GM21423 (cell line): ENCODE measurements at regions not wholly inside any gene's neighbourhood (a gene's known extent, or its start where the extent isn't known, plus 50 kb on each side); places are given as distances from the start of the nearest gene placed in this dataset.

Source experiments
- ATAC-seq: cut with Tn5 transposase; IDR thresholded peaks from one replicate; pipeline ENCODE4 v1.9.1; 2021; ENCODE audit warnings: mild to moderate bottlenecking, moderate library complexity; ENCODE audit not compliant: unreplicated experiment

GRCh38 chr16:13545271-13545670, 374.7 kb upstream of the ERCC4 start:
- ATAC-seq = no peak

- no peak for ATAC-seq
Observed at GRCh38 chr16:13550254-13550653, 369.7 kb upstream of the ERCC4 start.

GRCh38 chr16:13552062-13552959, 367.6 kb upstream of the ERCC4 start:
- ATAC-seq = no peak

GRCh38 chr16:13552960-13553257, 367.0 kb upstream of the ERCC4 start:
- ATAC-seq = no peak

- no peak for ATAC-seq
Observed at GRCh38 chr16:13553453-13553985, 366.4 kb upstream of the ERCC4 start.

GRCh38 chr16:13554005-13554404, 365.9 kb upstream of the ERCC4 start:
- no peak for ATAC-seq

- ATAC-seq = no peak
Observed at GRCh38 chr16:13554643-13555042, 365.3 kb upstream of the ERCC4 start.

GRCh38 chr16:13557418-13557817, 362.5 kb upstream of the ERCC4 start:
- no peak for ATAC-seq

GRCh38 chr16:13558752-13559151, 361.2 kb upstream of the ERCC4 start:
- ATAC-seq = no peak

GRCh38 chr16:13559624-13560023, 360.3 kb upstream of the ERCC4 start:
- no peak for ATAC-seq

- ATAC-seq = no peak
Observed at GRCh38 chr16:13560151-13560550, 359.8 kb upstream of the ERCC4 start.

- no peak for ATAC-seq
Observed at GRCh38 chr16:13561291-13562070, 358.5 kb upstream of the ERCC4 start.

GRCh38 chr16:13568803-13569202, 351.2 kb upstream of the ERCC4 start:
- ATAC-seq = no peak

- ATAC-seq = no peak
Observed at GRCh38 chr16:13569986-13570385, 350.0 kb upstream of the ERCC4 start.

- ATAC-seq = no peak
Observed at GRCh38 chr16:13571036-13571435, 348.9 kb upstream of the ERCC4 start.

- no peak for ATAC-seq
Observed at GRCh38 chr16:13573903-13574302, 346.1 kb upstream of the ERCC4 start.

GRCh38 chr16:13586051-13586450, 333.9 kb upstream of the ERCC4 start:
- no peak for ATAC-seq

GRCh38 chr16:13587181-13587580, 332.8 kb upstream of the ERCC4 start:
- no peak for ATAC-seq

GRCh38 chr16:13594823-13595222, 325.1 kb upstream of the ERCC4 start:
- no peak for ATAC-seq

- no peak for ATAC-seq
Observed at GRCh38 chr16:13606804-13607203, 313.1 kb upstream of the ERCC4 start.

- no peak for ATAC-seq
Observed at GRCh38 chr16:13607289-13607688, 312.7 kb upstream of the ERCC4 start.

GRCh38 chr16:13611596-13611995, 308.4 kb upstream of the ERCC4 start:
- ATAC-seq = no peak
